ENCODE measurements at regions not wholly inside any gene's neighbourhood (a gene's known extent, or its start where the extent isn't known, plus 50 kb on each side); places are given as distances from the start of the nearest gene placed in this dataset.

- Histone ChIP-seq H3K4me2 (ENCODE audit: low read length) (no peak overlapping the region), H4K20me1 (ENCODE audit: insufficient read depth) (no peaks in the 10 kb centered on the region), H3K36me3 (ENCODE audit: control insufficient read depth in 1 of 2, insufficient read depth in 2 of 2, low read length in 2 of 2) (no peaks in the 10 kb centered on the region), H3K9me2 (ENCODE audit: insufficient read depth) (no peaks in the 10 kb centered on the region), H3K4me3 (replicated peaks in 1 of 2; ENCODE audit: low read depth in 1 of 2, low read length in 2 of 2) (no peak overlapping the region), H3K79me2 (ENCODE audit: insufficient read depth, low read length) (no peaks in the 10 kb centered on the region), H3K9ac (ENCODE audit: low read length) (no peak overlapping the region), H2AFZ (ENCODE audit: low read depth, low read length, poor library complexity, severe bottlenecking) (no peak overlapping the region), H3K4me1 (ENCODE audit: control insufficient read depth in 1 of 2, insufficient read depth in 2 of 2, low read length in 2 of 2) (no peaks in the 10 kb centered on the region), H3K27me3 (ENCODE audit: insufficient read depth, low read length) (no peaks in the 10 kb centered on the region), H3K9me3 (ENCODE audit: control insufficient read depth in 1 of 2, insufficient read depth in 1 of 2, low read depth in 1 of 2, low read length in 2 of 2) (no peaks in the 10 kb centered on the region), H3K27ac (ENCODE audit: low read depth, low read length) (no peak overlapping the region)
- no peak for TF ChIP-seq ELF1 (IDR thresholded peaks at IDR 0.05; ENCODE audit: borderline replicate concordance, low read depth)
- TF ChIP-seq CBX3 (IDR thresholded peaks at IDR 0.05; ENCODE audit: low read depth), result no peak
- no peak for TF ChIP-seq EZH2 (IDR thresholded peaks at IDR 0.05)
- no peak for TF ChIP-seq POLR2AphosphoS5 (IDR thresholded peaks at IDR 0.05; ENCODE audit: low read depth, low read length)
- no peak for TF ChIP-seq POLR2A (IDR thresholded peaks at IDR 0.05; ENCODE audit: borderline replicate concordance, extremely low read depth, insufficient read depth, insufficient read length)
- TF ChIP-seq SRF (IDR thresholded peaks at IDR 0.05; ENCODE audit: low read depth), result no peak
- TF ChIP-seq YY1 (IDR thresholded peaks at IDR 0.05; ENCODE audit: extremely low read depth, insufficient replicate concordance, low read depth, low read length), result no peak
- TF ChIP-seq ZNF274 (IDR thresholded peaks at IDR 0.05; ENCODE audit: low read depth, low read length), result no peak
- no peak for TF ChIP-seq ATF3 (IDR thresholded peaks at IDR 0.05)
- CTCF ChIA-PET, result no interaction called here
- POLR2A ChIA-PET, result no interaction called here
- ATAC-seq (no peak), DNase-seq (ENCODE audit: low read depth, low spot score) (no peak)
- no TSS peak for BruUV-seq (replicated peaks)
- intact Hi-C loops (cut with micrococcal nuclease), result no loop called here
- RAD21 ChIA-PET (ENCODE audit: low non-redundant PET in 1 of 2, low total read pairs in 2 of 2, uncharacterized antibody in 2 of 2, unreplicated experiment in 2 of 2), result no interaction called here
These were observed 754.2 kb upstream of the ID2 start for GRCh38 chr2:7927691-7928090.

GRCh38 chr2:7929281-7929680 lies 752.6 kb upstream of the ID2 start:
- no TSS peak for BruUV-seq (replicated peaks)

More at GRCh38 chr2:7929281-7929680, 752.6 kb upstream of the ID2 start:
- ChIA-PET RAD21 (ENCODE audit: low non-redundant PET in 1 of 2, low total read pairs in 2 of 2, uncharacterized antibody in 2 of 2, unreplicated experiment in 2 of 2) (no interaction called here), CTCF (no interaction called here), POLR2A (no interaction called here)
- no peak overlapping the region for H3K4me3 ChIP-seq (replicated peaks in 1 of 2; ENCODE audit: low read depth in 1 of 2, low read length in 2 of 2)
- ATAC-seq (no peak), DNase-seq (ENCODE audit: low read depth, low spot score) (no peak)
- no peaks in the 10 kb centered on the region for H4K20me1 ChIP-seq (ENCODE audit: insufficient read depth)
- H3K4me1 ChIP-seq (ENCODE audit: control insufficient read depth in 1 of 2, insufficient read depth in 2 of 2, low read length in 2 of 2), result no peaks in the 10 kb centered on the region
- H2AFZ ChIP-seq (ENCODE audit: low read depth, low read length, poor library complexity, severe bottlenecking), result no peak overlapping the region
- H3K79me2 ChIP-seq (ENCODE audit: insufficient read depth, low read length), result no peaks in the 10 kb centered on the region
- H3K27me3 ChIP-seq (ENCODE audit: insufficient read depth, low read length), result no peaks in the 10 kb centered on the region
- H3K4me2 ChIP-seq (ENCODE audit: low read length), result no peak overlapping the region
- intact Hi-C loops (cut with micrococcal nuclease), result no loop called here
- no peaks in the 10 kb centered on the region for H3K9me2 ChIP-seq (ENCODE audit: insufficient read depth)
- no peaks in the 10 kb centered on the region for H3K36me3 ChIP-seq (ENCODE audit: control insufficient read depth in 1 of 2, insufficient read depth in 2 of 2, low read length in 2 of 2)
- no peaks in the 10 kb centered on the region for H3K9me3 ChIP-seq (ENCODE audit: control insufficient read depth in 1 of 2, insufficient read depth in 1 of 2, low read depth in 1 of 2, low read length in 2 of 2)
- H3K27ac ChIP-seq (ENCODE audit: low read depth, low read length), result no peak overlapping the region
- no peak overlapping the region for H3K9ac ChIP-seq (ENCODE audit: low read length)
- TF ChIP-seq CTCF (IDR thresholded peaks at IDR 0.05 in 2 of 3, conservative IDR thresholded peaks at IDR 0.05 in 1 of 3; ENCODE audit: borderline replicate concordance in 1 of 3, insufficient read depth in 1 of 3, low read depth in 2 of 3, low read length in 2 of 3) (no peak), SIN3A (IDR thresholded peaks at IDR 0.05; ENCODE audit: low read depth) (no peak), REST (IDR thresholded peaks at IDR 0.05; ENCODE audit: low read depth) (no peak), EGR1 (IDR thresholded peaks at IDR 0.05; ENCODE audit: low read depth) (no peak), EZH2phosphoT487 (IDR thresholded peaks at IDR 0.05; ENCODE audit: borderline replicate concordance) (no peak), CEBPB (IDR thresholded peaks at IDR 0.05; ENCODE audit: low read depth) (no peak), ZNF274 (IDR thresholded peaks at IDR 0.05; ENCODE audit: low read depth, low read length) (no peak), MAX (IDR thresholded peaks at IDR 0.05) (no peak), JUND (IDR thresholded peaks at IDR 0.05) (no peak), EZH2 (IDR thresholded peaks at IDR 0.05) (no peak)
